HEK293 (cell line): ENCODE measurements at regions not wholly inside any gene's neighbourhood (a gene's known extent, or its start where the extent isn't known, plus 50 kb on each side); places are given as distances from the start of the nearest gene placed in this dataset.

Source experiments
- CTCF ChIA-PET: fragments of 350-600 bp; formaldehyde crosslinking; extraction: SDS; loops from one replicate; lab custom pipeline; 2021; ENCODE audit warnings: antibody characterized with exemption; lab: Yijun Ruan, JAX
- POLR2A ChIA-PET: fragments of 300-600 bp; formaldehyde crosslinking; extraction: SDS; loops from one replicate; lab custom pipeline; 2020; ENCODE audit warnings: antibody characterized with exemption, inconsistent platforms; lab: Yijun Ruan, JAX
- H3K27ac ChIP-seq: fragments of 200-500 bp; sonication (Bioruptor generic); 2 replicates; pipeline ENCODE4 v1.5.1; 2014; ENCODE audit warnings: low read depth, low read length, control low read depth, inconsistent platforms; ENCODE audit errors: extremely low read depth
- H3K36me3 ChIP-seq, 2 experiments: fragments of 200-500 bp in 1 of 2; sonication (Bioruptor generic) in 1 of 2; 1 replicate in 1 of 2; 2 replicates in 1 of 2; pipeline ENCODE4 v1.5.1; 2014 to 2017; ENCODE audit warnings: inconsistent platforms in 2 of 2, low read length in 2 of 2; ENCODE audit not compliant: control insufficient read depth in 2 of 2, insufficient read depth in 1 of 2
- H3K4me1 ChIP-seq: fragments of 200-500 bp; sonication (Bioruptor generic); 2 replicates; pipeline ENCODE4 v1.5.1; 2014; ENCODE audit warnings: mild to moderate bottlenecking, low read length, inconsistent platforms; ENCODE audit not compliant: control insufficient read depth, insufficient read depth
- H3K4me3 ChIP-seq: 2 replicates; pipeline ENCODE4 v1.5.1; 2011; ENCODE audit warnings: low read depth, mild to moderate bottlenecking, control low read depth, low read length, moderate library complexity
- H3K9me3 ChIP-seq: fragments of 200-500 bp; sonication (Bioruptor generic); 2 replicates; pipeline ENCODE4 v1.5.1; 2014; ENCODE audit warnings: low read depth, low read length, inconsistent platforms; ENCODE audit not compliant: control insufficient read depth, insufficient read depth
- EGR2 ChIP-seq: fragments of 450-650 bp; formaldehyde crosslinking; IDR thresholded peaks from 2 replicates; pipeline ENCODE4 v1.5.1; 2016; ENCODE audit warnings: low read depth, missing biosample characterization, missing genetic modification characterization
- GLI4 ChIP-seq: fragments of 450-650 bp; formaldehyde crosslinking; IDR thresholded peaks from 2 replicates; pipeline ENCODE4 v1.5.1; 2016; ENCODE audit warnings: missing biosample characterization, missing genetic modification characterization
- GLIS2 ChIP-seq: fragments of 450-650 bp; formaldehyde crosslinking; IDR thresholded peaks from 2 replicates; pipeline ENCODE4 v1.5.1; 2016; ENCODE audit warnings: missing biosample characterization, missing genetic modification characterization
- WT1 ChIP-seq: fragments of 450-650 bp; formaldehyde crosslinking; IDR thresholded peaks from 2 replicates; pipeline ENCODE4 v1.5.1; 2016; ENCODE audit warnings: missing biosample characterization, missing genetic modification characterization
- ZBTB20 ChIP-seq: fragments of 450-650 bp; formaldehyde crosslinking; IDR thresholded peaks from 2 replicates; pipeline ENCODE4 v1.5.1; 2016; ENCODE audit warnings: missing biosample characterization, missing genetic modification characterization
- ZBTB21 ChIP-seq: fragments of 450-650 bp; formaldehyde crosslinking; IDR thresholded peaks from 2 replicates; pipeline ENCODE4 v1.5.1; 2017; ENCODE audit warnings: missing biosample characterization, missing genetic modification characterization
- ZEB2 ChIP-seq: fragments of 450-650 bp; formaldehyde crosslinking; IDR thresholded peaks from 2 replicates; pipeline ENCODE4 v1.5.1; 2016; ENCODE audit warnings: missing biosample characterization, missing genetic modification characterization
- ZIC2 ChIP-seq: fragments of 450-650 bp; formaldehyde crosslinking; IDR thresholded peaks from 2 replicates; pipeline ENCODE4 v1.5.1; 2016; ENCODE audit warnings: missing biosample characterization, missing genetic modification characterization
- ZNF114 ChIP-seq: fragments of 450-650 bp; formaldehyde crosslinking; IDR thresholded peaks from 2 replicates; pipeline ENCODE4 v1.5.0; 2017; ENCODE audit warnings: missing biosample characterization, missing genetic modification characterization
- ZNF174 ChIP-seq: fragments of 450-650 bp; formaldehyde crosslinking; IDR thresholded peaks from 2 replicates; pipeline ENCODE4 v1.5.0; 2017; ENCODE audit warnings: missing biosample characterization, mild to moderate bottlenecking, missing genetic modification characterization
- ZNF2 ChIP-seq: fragments of 450-650 bp; formaldehyde crosslinking; IDR thresholded peaks from 2 replicates; pipeline ENCODE4 v1.5.1; 2016; ENCODE audit warnings: missing biosample characterization, missing genetic modification characterization
- ZNF37A ChIP-seq: fragments of 450-650 bp; IDR thresholded peaks from 2 replicates; pipeline ENCODE4 v1.5.1; 2018; ENCODE audit warnings: missing biosample characterization, missing genetic modification characterization
- ZNF426 ChIP-seq: fragments of 450-650 bp; formaldehyde crosslinking; IDR thresholded peaks from 2 replicates; pipeline ENCODE4 v1.5.1; 2017; ENCODE audit warnings: missing biosample characterization, missing genetic modification characterization, mild to moderate bottlenecking, inconsistent platforms, moderate library complexity
- ZNF473 ChIP-seq: fragments of 450-650 bp; formaldehyde crosslinking; IDR thresholded peaks from 2 replicates; pipeline ENCODE4 v1.5.1; 2017; ENCODE audit warnings: missing biosample characterization, missing genetic modification characterization
- ZNF596 ChIP-seq: fragments of 450-650 bp; IDR thresholded peaks from 2 replicates; pipeline ENCODE4 v1.5.0; 2018; ENCODE audit warnings: missing biosample characterization, mild to moderate bottlenecking, missing genetic modification characterization, moderate library complexity
- ZNF621 ChIP-seq: fragments of 450-650 bp; formaldehyde crosslinking; IDR thresholded peaks from 2 replicates; pipeline ENCODE4 v1.5.1; 2017; ENCODE audit warnings: missing biosample characterization, missing genetic modification characterization
- ZNF677 ChIP-seq: fragments of 450-650 bp; IDR thresholded peaks from 2 replicates; pipeline ENCODE4 v1.5.0; 2018; ENCODE audit warnings: missing biosample characterization, mild to moderate bottlenecking, missing genetic modification characterization, moderate library complexity
- ZNF837 ChIP-seq: fragments of 450-650 bp; formaldehyde crosslinking; IDR thresholded peaks from 2 replicates; pipeline ENCODE4 v1.5.1; 2016; ENCODE audit warnings: missing biosample characterization, missing genetic modification characterization
- TF ChIP-seq, protein P1 (sequence below): fragments of 450-650 bp; formaldehyde crosslinking; IDR thresholded peaks from 2 replicates; pipeline ENCODE4 v1.5.1; 2016; ENCODE audit warnings: missing biosample characterization, missing genetic modification characterization
- TF ChIP-seq, protein P2 (sequence below): fragments of 450-650 bp; formaldehyde crosslinking; IDR thresholded peaks from 2 replicates; pipeline ENCODE4 v1.5.1; 2016; ENCODE audit warnings: missing biosample characterization, missing genetic modification characterization
- TF ChIP-seq, protein P3 (sequence below): fragments of 450-650 bp; formaldehyde crosslinking; IDR thresholded peaks from 2 replicates; pipeline ENCODE4 v1.5.1; 2017; ENCODE audit warnings: missing biosample characterization, mild to moderate bottlenecking, missing genetic modification characterization, moderate library complexity
- TF ChIP-seq, protein P4 (sequence below): sonication (generic); formaldehyde crosslinking; IDR thresholded peaks from 2 replicates; pipeline ENCODE4 v1.8.1; 2022; ENCODE audit warnings: mild to moderate bottlenecking, moderate library complexity, missing genetic modification reagents

DNA sequence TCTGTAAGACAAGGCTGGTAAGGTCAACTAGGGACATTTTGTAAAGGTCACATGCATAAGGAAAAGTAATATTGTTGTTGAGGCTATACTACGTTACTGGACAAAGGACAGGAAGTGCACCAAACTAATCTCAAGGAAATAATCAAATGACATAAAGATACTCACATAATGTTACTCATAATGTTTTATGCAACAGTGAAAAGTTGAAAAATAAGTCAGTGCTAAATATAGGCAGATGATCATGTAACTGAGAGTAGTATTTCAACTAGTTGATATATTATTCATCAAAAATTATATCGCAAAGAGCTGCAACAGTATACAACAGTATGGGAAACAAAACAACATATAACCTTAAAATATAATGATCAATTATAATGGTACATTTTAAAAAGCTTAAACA lies 215.7 kb downstream of the PTN start:
- H3K36me3 ChIP-seq = no peaks in the 10 kb centered on the region
- no peak overlapping the region for H3K27ac ChIP-seq
- no peaks in the 10 kb centered on the region for H3K4me1 ChIP-seq
- ChIA-PET CTCF (no interaction called here), POLR2A (no interaction called here)
- H3K9me3 ChIP-seq = no peaks in the 10 kb centered on the region
- TF ChIP-seq ZNF426 (tag by site-specific recombination) = no peak
- TF ChIP-seq ZNF621 = no peak
- no peak for TF ChIP-seq ZNF174 (tag by site-specific recombination)
- no peak for TF ChIP-seq ZNF37A (tag by site-specific recombination)
- TF ChIP-seq ZNF473 = no peak
- no peak overlapping the region for H3K4me3 ChIP-seq

DNA sequence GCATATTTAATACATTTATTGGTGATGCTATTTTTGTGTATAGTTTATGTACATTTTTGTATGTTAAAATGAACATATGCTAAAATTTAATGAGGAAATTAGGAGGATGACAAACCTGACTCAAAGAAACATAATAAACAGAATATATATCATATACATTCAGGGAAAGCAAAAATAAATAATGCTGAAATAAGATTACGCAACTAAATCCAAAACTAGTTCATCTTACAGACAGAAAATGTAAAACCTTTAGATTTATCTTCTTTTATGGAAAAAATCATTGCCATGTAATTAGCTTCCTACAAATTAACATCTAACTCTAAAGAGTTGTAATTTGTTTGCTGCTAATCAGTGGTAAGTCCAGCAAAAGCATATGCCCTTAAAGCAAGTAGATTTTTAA lies 216.5 kb downstream of the PTN start:
- Histone ChIP-seq H3K9me3 (no peaks in the 10 kb centered on the region), H3K36me3 (no peaks in the 10 kb centered on the region), H3K27ac (no peak overlapping the region), H3K4me1 (no peaks in the 10 kb centered on the region), H3K4me3 (no peak overlapping the region)
- ChIA-PET POLR2A (no interaction called here), CTCF (no interaction called here)
- no peak for TF ChIP-seq ZNF837 (tag by site-specific recombination)

DNA sequence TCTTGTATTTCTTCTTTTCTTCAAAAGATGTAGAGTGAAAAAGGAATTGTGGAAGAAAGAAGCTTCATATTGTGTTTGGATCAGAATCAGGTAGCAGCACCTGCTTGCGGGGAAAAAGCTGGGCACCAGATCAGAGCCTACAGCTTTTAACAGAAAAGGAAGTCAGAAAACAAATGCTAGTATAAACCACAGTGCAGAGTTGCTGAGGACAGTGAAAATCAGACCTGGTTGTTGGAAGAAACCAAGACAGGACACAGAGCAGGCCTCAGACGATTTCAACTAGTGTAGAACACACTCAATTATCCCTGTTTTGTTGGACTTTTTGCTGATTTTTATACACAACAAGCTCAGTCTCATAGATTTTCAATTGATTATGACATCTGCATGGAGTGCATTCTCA lies 221.4 kb downstream of the PTN start:
- Histone ChIP-seq H3K9me3 (no peaks in the 10 kb centered on the region), H3K36me3 (no peaks in the 10 kb centered on the region), H3K4me1 (no peaks in the 10 kb centered on the region), H3K27ac (no peak overlapping the region), H3K4me3 (no peak overlapping the region)
- no peak for TF ChIP-seq ZNF2 (tag by site-specific recombination)
- no peak for TF ChIP-seq GLI4 (tag by site-specific recombination)
- TF ChIP-seq, protein P1, sequence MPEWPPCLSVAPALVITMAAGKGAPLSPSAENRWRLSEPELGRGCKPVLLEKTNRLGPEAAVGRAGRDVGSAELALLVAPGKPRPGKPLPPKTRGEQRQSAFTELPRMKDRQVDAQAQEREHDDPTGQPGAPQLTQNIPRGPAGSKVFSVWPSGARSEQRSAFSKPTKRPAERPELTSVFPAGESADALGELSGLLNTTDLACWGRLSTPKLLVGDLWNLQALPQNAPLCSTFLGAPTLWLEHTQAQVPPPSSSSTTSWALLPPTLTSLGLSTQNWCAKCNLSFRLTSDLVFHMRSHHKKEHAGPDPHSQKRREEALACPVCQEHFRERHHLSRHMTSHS (tag by site-specific recombination) = no peak
- no peak for TF ChIP-seq ZBTB21 (tag by site-specific recombination)
- TF ChIP-seq, protein P2, sequence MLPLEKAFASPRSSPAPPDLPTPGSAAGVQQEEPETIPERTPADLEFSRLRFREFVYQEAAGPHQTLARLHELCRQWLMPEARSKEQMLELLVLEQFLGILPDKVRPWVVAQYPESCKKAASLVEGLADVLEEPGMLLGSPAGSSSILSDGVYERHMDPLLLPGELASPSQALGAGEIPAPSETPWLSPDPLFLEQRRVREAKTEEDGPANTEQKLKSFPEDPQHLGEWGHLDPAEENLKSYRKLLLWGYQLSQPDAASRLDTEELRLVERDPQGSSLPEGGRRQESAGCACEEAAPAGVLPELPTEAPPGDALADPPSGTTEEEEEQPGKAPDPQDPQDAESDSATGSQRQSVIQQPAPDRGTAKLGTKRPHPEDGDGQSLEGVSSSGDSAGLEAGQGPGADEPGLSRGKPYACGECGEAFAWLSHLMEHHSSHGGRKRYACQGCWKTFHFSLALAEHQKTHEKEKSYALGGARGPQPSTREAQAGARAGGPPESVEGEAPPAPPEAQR (tag by site-specific recombination) = no peak
- POLR2A ChIA-PET = no interaction called here
- CTCF ChIA-PET = interaction anchor here (1.0 kb wide), 1 partner anchor 470 kb away, joined by 3 read pairs; no protein-coding TSS in a partner anchor

DNA sequence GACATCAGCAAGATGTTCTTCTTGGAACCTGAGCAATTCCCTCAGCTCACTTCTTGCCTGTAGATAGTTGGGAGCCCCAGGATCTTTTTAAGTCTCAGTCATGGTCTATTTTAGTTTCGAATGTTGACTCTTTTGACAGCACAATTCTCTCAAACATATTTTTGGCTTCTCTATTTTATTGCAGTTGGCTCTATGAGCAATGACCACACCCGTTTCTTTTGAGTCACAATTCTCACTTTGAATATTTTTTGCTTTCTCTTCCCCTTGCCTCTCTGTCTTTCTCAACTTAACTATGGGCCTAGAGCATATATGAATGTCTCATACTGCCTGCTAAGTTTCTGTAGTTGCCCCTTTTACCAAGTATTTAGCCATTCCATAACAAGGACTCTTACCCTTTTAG lies 222.8 kb downstream of the PTN start:
- TF ChIP-seq ZNF677 (tag by site-specific recombination) (no peak), ZIC2 (tag by site-specific recombination) (no peak), EGR2 (no peak), ZNF114 (tag by site-specific recombination) (no peak), ZEB2 (tag by site-specific recombination) (no peak), ZBTB20 (tag by site-specific recombination) (no peak), ZNF596 (tag by site-specific recombination) (no peak), GLIS2 (tag by site-specific recombination) (no peak), WT1 (tag by site-specific recombination) (no peak)
- TF ChIP-seq, protein P3, sequence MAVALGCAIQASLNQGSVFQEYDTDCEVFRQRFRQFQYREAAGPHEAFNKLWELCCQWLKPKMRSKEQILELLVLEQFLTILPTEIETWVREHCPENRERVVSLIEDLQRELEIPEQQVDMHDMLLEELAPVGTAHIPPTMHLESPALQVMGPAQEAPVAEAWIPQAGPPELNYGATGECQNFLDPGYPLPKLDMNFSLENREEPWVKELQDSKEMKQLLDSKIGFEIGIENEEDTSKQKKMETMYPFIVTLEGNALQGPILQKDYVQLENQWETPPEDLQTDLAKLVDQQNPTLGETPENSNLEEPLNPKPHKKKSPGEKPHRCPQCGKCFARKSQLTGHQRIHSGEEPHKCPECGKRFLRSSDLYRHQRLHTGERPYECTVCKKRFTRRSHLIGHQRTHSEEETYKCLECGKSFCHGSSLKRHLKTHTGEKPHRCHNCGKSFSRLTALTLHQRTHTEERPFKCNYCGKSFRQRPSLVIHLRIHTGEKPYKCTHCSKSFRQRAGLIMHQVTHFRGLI (tag by site-specific recombination) = no peak
- TF ChIP-seq, protein P4, sequence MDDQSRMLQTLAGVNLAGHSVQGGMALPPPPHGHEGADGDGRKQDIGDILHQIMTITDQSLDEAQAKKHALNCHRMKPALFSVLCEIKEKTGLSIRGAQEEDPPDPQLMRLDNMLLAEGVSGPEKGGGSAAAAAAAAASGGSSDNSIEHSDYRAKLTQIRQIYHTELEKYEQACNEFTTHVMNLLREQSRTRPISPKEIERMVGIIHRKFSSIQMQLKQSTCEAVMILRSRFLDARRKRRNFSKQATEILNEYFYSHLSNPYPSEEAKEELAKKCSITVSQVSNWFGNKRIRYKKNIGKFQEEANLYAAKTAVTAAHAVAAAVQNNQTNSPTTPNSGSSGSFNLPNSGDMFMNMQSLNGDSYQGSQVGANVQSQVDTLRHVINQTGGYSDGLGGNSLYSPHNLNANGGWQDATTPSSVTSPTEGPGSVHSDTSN (CRISPR knock-in tag) = no peak
- TF ChIP-seq, all 188 proteins: peak for 0
- ChIA-PET CTCF (no interaction called here), POLR2A (no interaction called here)
- no peaks in the 10 kb centered on the region for H3K36me3 ChIP-seq
- no peak overlapping the region for H3K4me3 ChIP-seq
- H3K27ac ChIP-seq = no peak overlapping the region
- no peaks in the 10 kb centered on the region for H3K9me3 ChIP-seq
- H3K4me1 ChIP-seq = no peaks in the 10 kb centered on the region
